Mesodermal cell (in vitro differentiated cells): ENCODE measurements at regions not wholly inside any gene's neighbourhood (a gene's known extent, or its start where the extent isn't known, plus 50 kb on each side); places are given as distances from the start of the nearest gene placed in this dataset.

ENCODE experiments used
- H3K27ac ChIP-seq: 2 replicates; pipeline ENCODE4 v1.7.0; 2013; ENCODE audit warnings: mild to moderate bottlenecking, low read depth, low read length, moderate library complexity; ENCODE audit not compliant: severe bottlenecking
- H3K36me3 ChIP-seq: 2 replicates; pipeline ENCODE4 v1.7.1; 2013; ENCODE audit warnings: mild to moderate bottlenecking, low read length, moderate library complexity; ENCODE audit not compliant: control insufficient read depth, insufficient read depth
- H3K4me1 ChIP-seq: one replicate; pipeline ENCODE4 v1.7.1; 2013; ENCODE audit warnings: mild to moderate bottlenecking, low read length; ENCODE audit not compliant: insufficient read depth, control insufficient read depth, poor library complexity, severe bottlenecking
- H3K4me3 ChIP-seq: 2 replicates; pipeline ENCODE4 v1.7.0; 2013; ENCODE audit warnings: low read length, control low read depth, mild to moderate bottlenecking; ENCODE audit not compliant: insufficient read depth, poor library complexity, severe bottlenecking; ENCODE audit errors: extremely low read depth
- H3K9me3 ChIP-seq: 2 replicates; pipeline ENCODE4 v1.7.1; 2013; ENCODE audit warnings: mild to moderate bottlenecking, low read length, moderate library complexity; ENCODE audit not compliant: control insufficient read depth
- WGBS, 2 experiments: methylation state at CpG; one replicate each; pipeline ENCODE4 v1.1.5; 2013; ENCODE audit warnings: missing lambda C conversion rate in 2 of 2; ENCODE audit not compliant: insufficient coverage in 2 of 2; 5-methylcytosine and 5-hydroxymethylcytosine counted together

GRCh38 chr16:26647870-26648269 lies 418.9 kb upstream of the C16orf82 start:
- H3K36me3 ChIP-seq, result no peaks in the 10 kb centered on the region
- WGBS, 2 experiments, result 84 to 93% methylated on average over 2 of the region's 4 CpGs
- H3K4me1 ChIP-seq, result no peaks in the 10 kb centered on the region
- H3K27ac ChIP-seq, result no peak overlapping the region
- H3K4me3 ChIP-seq, result no peak overlapping the region
- no peaks in the 10 kb centered on the region for H3K9me3 ChIP-seq

- WGBS, 2 experiments, result 90% methylated on average over 1 of the region's 2 CpGs; no CpG with 5 or more reads in 1 of the 2 experiments
- H3K9me3 ChIP-seq, result no peaks in the 10 kb centered on the region
- no peaks in the 10 kb centered on the region for H3K36me3 ChIP-seq
- H3K27ac ChIP-seq, result no peak overlapping the region
- H3K4me1 ChIP-seq, result no peaks in the 10 kb centered on the region
- H3K4me3 ChIP-seq, result no peak overlapping the region
These were observed 417.9 kb upstream of the C16orf82 start for GRCh38 chr16:26648851-26649250.

- Histone ChIP-seq H3K9me3 (no peaks in the 10 kb centered on the region), H3K4me1 (no peaks in the 10 kb centered on the region), H3K4me3 (no peak overlapping the region), H3K27ac (no peak overlapping the region), H3K36me3 (no peaks in the 10 kb centered on the region)
- WGBS, 2 experiments, result 79 to 94% methylated on average over 2 of the region's 5 CpGs
These were observed 417.2 kb upstream of the C16orf82 start for GRCh38 chr16:26649381-26650045.

- 100% methylated on average over 1 of the region's 2 CpGs for WGBS, 2 experiments
- Histone ChIP-seq H3K4me1 (no peaks in the 10 kb centered on the region), H3K4me3 (no peak overlapping the region), H3K27ac (no peak overlapping the region), H3K36me3 (no peaks in the 10 kb centered on the region), H3K9me3 (no peaks in the 10 kb centered on the region)
These were observed 415.3 kb upstream of the C16orf82 start for GRCh38 chr16:26651464-26651863.

- H3K27ac ChIP-seq, result no peak overlapping the region
These were observed 414.8 kb upstream of the C16orf82 start for GRCh38 chr16:26651884-26652283.

GRCh38 chr16:26658486-26658885 lies 408.2 kb upstream of the C16orf82 start:
- Histone ChIP-seq H3K9me3 (no peaks in the 10 kb centered on the region), H3K4me1 (no peaks in the 10 kb centered on the region), H3K27ac (no peak overlapping the region), H3K4me3 (no peak overlapping the region), H3K36me3 (no peaks in the 10 kb centered on the region)
- 80 to 92% methylated on average over 1 to 2 of the region's 2 CpGs for WGBS, 2 experiments

More at GRCh38 chr16:26651884-26652283, 414.8 kb upstream of the C16orf82 start:
- Histone ChIP-seq H3K4me1 (no peaks in the 10 kb centered on the region), H3K9me3 (no peaks in the 10 kb centered on the region), H3K4me3 (no peak overlapping the region), H3K36me3 (no peaks in the 10 kb centered on the region)
- no CpG with 5 or more reads among the region's 1 CpG for WGBS, 2 experiments

- no peak overlapping the region for H3K27ac ChIP-seq
- WGBS, 2 experiments, result 67% methylated on average over 1 of the region's 2 CpGs; no CpG with 5 or more reads in 1 of the 2 experiments
- H3K4me3 ChIP-seq, result no peak overlapping the region
- no peaks in the 10 kb centered on the region for H3K4me1 ChIP-seq
- H3K36me3 ChIP-seq, result no peaks in the 10 kb centered on the region
- no peaks in the 10 kb centered on the region for H3K9me3 ChIP-seq
These were observed 407.8 kb upstream of the C16orf82 start for GRCh38 chr16:26658915-26659314.

- Histone ChIP-seq H3K27ac (no peak overlapping the region), H3K4me3 (no peak overlapping the region), H3K36me3 (no peaks in the 10 kb centered on the region), H3K4me1 (no peaks in the 10 kb centered on the region), H3K9me3 (no peaks in the 10 kb centered on the region)
- WGBS, 2 experiments, result 80 to 96% methylated on average over 3 to 4 of the region's 4 CpGs
These were observed 402.6 kb upstream of the C16orf82 start for GRCh38 chr16:26664086-26664485.

- H3K36me3 ChIP-seq, result no peaks in the 10 kb centered on the region
- WGBS, 2 experiments, result 81 to 88% methylated on average over 10 to 12 of the region's 13 CpGs
- H3K4me3 ChIP-seq, result no peak overlapping the region
- no peaks in the 10 kb centered on the region for H3K4me1 ChIP-seq
- H3K27ac ChIP-seq, result no peak overlapping the region
- H3K9me3 ChIP-seq, result no peaks in the 10 kb centered on the region
These were observed 401.4 kb upstream of the C16orf82 start for GRCh38 chr16:26665166-26665939.

GRCh38 chr16:26666486-26666885 lies 400.2 kb upstream of the C16orf82 start:
- no peak overlapping the region for H3K27ac ChIP-seq
- H3K4me1 ChIP-seq, result no peaks in the 10 kb centered on the region
- H3K36me3 ChIP-seq, result no peaks in the 10 kb centered on the region
- H3K9me3 ChIP-seq, result no peaks in the 10 kb centered on the region
- no peak overlapping the region for H3K4me3 ChIP-seq
- WGBS, 2 experiments, result no CpG with 5 or more reads among the region's 2 CpGs

- Histone ChIP-seq H3K27ac (no peak overlapping the region), H3K36me3 (no peaks in the 10 kb centered on the region), H3K4me1 (no peaks in the 10 kb centered on the region), H3K4me3 (no peak overlapping the region), H3K9me3 (no peaks in the 10 kb centered on the region)
- 70 to 72% methylated on average over 10 to 11 of the region's 12 CpGs for WGBS, 2 experiments
These were observed 399.4 kb upstream of the C16orf82 start for GRCh38 chr16:26667307-26667706.
